ENCODE measurements at regions not wholly inside any gene's neighbourhood (a gene's known extent, or its start where the extent isn't known, plus 50 kb on each side); places are given as distances from the start of the nearest gene placed in this dataset.

GRCh38 chrX:22395372-22395771 lies 122.7 kb downstream of the CBLL2 start:
- no peak for DNase-seq (ENCODE audit: low read depth, low spot score)

GRCh38 chrX:22396408-22396807 lies 123.7 kb downstream of the CBLL2 start:
- DNase-seq (ENCODE audit: low read depth, low spot score), result no peak

DNA sequence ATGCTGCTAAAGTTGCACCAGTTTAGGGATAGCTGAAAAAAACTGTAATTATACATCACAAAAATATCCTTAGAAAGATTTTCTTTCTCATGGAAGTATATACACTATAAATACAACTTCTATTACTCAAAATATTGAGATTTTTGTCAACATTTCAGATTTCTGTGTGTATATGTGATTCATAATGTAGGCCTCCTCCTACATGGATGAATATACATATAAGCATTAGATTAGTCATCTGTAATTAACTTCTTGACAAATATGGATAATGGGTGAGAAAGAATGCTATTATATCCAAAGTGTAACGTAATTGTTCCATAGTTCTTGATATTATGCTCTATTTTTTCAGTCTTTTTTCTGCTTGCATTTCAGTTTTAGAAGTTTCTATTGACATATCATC lies 124.9 kb downstream of the CBLL2 start:
- DNase-seq (ENCODE audit: low read depth, low spot score), result no peak

- DNase-seq (ENCODE audit: low read depth, low spot score), result no peak
Measured at GRCh38 chrX:22399437-22400192, 126.9 kb downstream of the CBLL2 start.

- no peak for DNase-seq (ENCODE audit: low read depth, low spot score)
Measured at GRCh38 chrX:22404297-22404696, 131.6 kb downstream of the CBLL2 start.

- no peak for DNase-seq (ENCODE audit: low read depth, low spot score)
Measured at GRCh38 chrX:22406201-22406737, 133.6 kb downstream of the CBLL2 start.

GRCh38 chrX:22409418-22409817 lies 136.7 kb downstream of the CBLL2 start:
- no peak for DNase-seq (ENCODE audit: low read depth, low spot score)

DNA sequence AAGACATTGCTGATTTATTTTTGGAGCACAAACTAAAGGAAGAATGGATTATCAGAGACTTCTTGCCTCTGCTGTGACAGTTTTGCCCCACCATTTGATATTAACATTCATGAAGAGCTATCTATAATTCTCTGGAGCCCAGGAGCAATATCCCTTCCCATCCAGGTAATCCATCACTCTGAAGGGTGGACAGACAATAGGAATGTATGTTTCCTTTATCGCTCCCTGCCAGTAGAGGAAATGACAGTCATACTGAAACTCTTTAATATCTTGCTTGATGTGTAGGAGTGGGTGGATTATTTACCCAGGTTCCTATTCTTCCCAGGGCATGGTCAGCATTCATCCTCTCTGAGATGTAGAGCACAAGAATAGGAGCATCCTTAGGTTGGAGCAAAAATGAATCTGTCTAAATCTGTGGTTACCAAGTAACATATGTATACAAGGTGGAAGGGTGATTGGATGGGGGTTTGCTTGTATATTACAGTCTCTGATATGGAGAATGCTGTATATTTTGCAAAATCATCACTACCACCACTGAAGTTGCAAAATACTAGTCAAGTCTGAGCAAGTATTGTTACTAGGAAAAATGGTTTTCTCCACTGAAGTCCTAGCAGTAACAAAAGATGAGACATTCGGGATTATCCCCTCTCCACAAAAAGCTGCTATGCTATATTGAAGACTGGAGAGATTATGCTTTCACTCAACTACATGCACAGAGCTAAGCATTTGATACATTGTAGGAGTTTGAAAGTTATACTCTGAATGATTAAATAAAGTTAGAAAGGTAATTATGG lies 151.6 kb downstream of the CBLL2 start:
- no peak for DNase-seq (ENCODE audit: low read depth, low spot score)

- DNase-seq (ENCODE audit: low read depth, low spot score), result no peak
Measured at GRCh38 chrX:22424919-22425318, 152.2 kb downstream of the CBLL2 start.

GRCh38 chrX:22429704-22430103 lies 157.0 kb downstream of the CBLL2 start:
- DNase-seq (ENCODE audit: low read depth, low spot score), result no peak

- no peak for DNase-seq (ENCODE audit: low read depth, low spot score)
Measured at GRCh38 chrX:22430701-22431100, 158.0 kb downstream of the CBLL2 start.

DNA sequence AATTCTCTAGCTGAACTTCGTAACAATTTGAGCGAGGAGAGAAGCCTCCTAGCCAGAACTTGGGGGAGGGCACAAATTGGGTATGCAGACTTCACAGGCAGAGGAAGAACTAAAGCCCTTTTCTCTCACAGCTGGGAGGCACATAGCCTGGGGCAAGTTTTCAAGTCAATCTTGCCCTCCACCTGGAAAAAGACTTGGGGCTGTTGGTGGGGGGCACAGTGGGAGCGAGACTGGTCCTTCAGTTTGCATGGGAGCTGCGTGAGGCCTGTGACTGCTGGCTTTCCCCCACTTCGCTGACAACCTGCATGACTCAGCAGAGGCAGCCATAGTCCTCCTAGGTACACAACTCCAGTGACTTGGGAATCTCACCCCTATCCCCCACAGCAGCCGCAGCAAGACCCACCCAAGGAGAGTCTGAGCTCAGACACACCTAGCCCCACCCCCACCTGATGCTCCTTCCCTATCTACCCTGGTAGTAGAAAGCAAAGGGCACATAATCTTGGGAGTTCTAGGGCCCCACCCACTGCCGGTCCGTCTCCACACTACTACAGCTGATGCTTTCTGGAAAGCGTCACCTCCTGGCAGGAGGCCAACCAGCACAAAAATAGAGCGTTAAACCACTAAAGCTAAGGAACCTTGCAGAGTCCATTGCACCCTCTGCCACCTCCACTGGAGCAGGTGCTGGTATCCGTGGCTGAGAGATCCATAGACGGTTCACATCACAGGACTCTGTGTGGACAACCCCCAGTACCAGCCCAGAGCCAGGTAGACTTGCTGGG lies 160.8 kb downstream of the CBLL2 start:
- DNase-seq (ENCODE audit: low read depth, low spot score), result no peak

DNA sequence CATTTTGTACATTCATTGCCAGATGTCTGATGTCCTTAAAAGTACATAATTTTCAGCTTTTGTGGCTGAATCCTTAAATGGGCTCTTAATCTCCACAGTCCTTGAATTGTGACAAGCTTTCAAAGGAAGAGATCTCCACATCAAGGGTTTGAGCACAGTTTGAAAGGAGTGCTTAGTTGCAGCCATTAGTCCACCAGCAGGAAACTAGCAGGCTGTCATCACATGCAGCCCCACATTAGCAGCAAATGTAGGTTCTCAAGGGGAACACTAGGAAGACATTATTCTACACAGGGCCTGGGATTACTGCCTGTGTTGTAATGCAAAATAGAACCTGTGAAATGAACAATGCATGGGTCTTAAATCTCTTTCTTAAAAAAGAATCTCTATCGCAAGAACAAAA lies 173.2 kb downstream of the CBLL2 start:
- no peak for DNase-seq (ENCODE audit: low read depth, low spot score)

- no peak for DNase-seq (ENCODE audit: low read depth, low spot score)
Measured at GRCh38 chrX:22462959-22463358, 190.2 kb downstream of the CBLL2 start.

DNA sequence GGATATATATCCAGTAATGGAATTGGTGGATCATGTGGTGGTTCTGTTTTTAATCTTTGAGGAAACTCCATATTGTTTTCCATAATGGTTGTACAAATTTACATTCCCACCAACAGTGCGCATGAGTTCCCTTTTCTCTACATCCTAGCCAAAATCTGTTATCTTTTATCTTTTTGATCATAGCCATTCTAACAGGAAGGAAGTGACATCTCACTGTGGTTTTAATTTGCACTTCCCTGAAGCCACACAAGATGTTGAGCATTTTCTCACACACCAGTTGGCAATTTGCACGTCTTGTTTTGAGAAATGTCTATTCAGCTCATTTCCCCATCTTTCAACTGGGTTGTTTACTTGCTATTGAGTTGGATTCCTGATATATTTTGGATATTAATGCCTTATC lies 194.9 kb downstream of the CBLL2 start:
- no peak for DNase-seq (ENCODE audit: low read depth, low spot score)

- DNase-seq (ENCODE audit: low read depth, low spot score), result no peak
Measured at GRCh38 chrX:22481436-22481835, 208.7 kb downstream of the CBLL2 start.

GRCh38 chrX:22486296-22486695 lies 213.6 kb downstream of the CBLL2 start:
- DNase-seq (ENCODE audit: low read depth, low spot score), result no peak

- DNase-seq (ENCODE audit: low read depth, low spot score), result no peak
Measured at GRCh38 chrX:22516893-22517292, 244.2 kb downstream of the CBLL2 start.

DNA sequence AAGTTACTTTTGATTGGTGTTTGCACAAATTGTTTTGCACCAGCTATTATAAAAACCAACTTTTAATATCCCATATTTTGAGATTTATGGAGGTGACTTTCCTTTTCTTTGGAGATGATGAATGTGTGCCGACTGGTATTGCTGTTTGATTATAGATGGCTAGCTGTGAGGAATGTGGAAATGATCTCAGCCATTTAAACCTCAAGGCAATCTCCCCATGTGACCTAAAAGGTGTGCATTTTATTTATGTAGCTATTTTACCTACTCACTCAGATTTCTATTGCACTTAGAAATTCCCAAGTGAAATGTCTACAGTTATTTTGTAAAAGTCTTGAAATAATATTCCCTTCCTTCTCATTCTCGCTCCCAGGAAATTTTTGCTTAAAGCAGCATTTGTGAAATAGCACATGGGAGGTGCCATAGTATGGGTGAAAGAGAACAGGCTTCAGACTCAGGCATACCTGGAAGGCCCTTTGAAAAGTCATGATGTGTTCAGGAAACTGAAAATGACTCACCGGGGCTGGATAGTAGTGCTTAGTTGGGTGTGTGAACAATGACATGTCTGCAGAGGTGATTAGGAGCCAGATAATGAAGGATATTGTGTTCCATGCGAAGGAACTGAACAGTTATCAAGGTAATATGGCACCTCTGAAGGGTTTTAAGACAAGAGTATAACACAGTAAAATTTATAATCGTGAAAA lies 247.6 kb downstream of the CBLL2 start:
- no peak for DNase-seq (ENCODE audit: low read depth, low spot score)

- DNase-seq (ENCODE audit: low read depth, low spot score), result no peak
Measured at GRCh38 chrX:22526339-22526738, 253.6 kb downstream of the CBLL2 start.

GRCh38 chrX:22527302-22527701 lies 254.6 kb downstream of the CBLL2 start:
- DNase-seq (ENCODE audit: low read depth, low spot score), result no peak

All from smooth muscle cell of the brain vasculature (primary cell).